ENCODE measurements at regions not wholly inside any gene's neighbourhood (a gene's known extent, or its start where the extent isn't known, plus 50 kb on each side); places are given as distances from the start of the nearest gene placed in this dataset.

- TF ChIP-seq POLR2AphosphoS5 (IDR thresholded peaks at IDR 0.05) (no peak), CTCF (IDR thresholded peaks at IDR 0.05) (no peak), POLR2A (IDR thresholded peaks at IDR 0.05) (no peak), EP300 (IDR thresholded peaks at IDR 0.05) (no peak)
Observed at GRCh38 chr2:160680974-160681373, 187.4 kb upstream of the RBMS1 start.
